OCI-M1 (cell line): ENCODE measurements at regions not wholly inside any gene's neighbourhood (a gene's known extent, or its start where the extent isn't known, plus 50 kb on each side); places are given as distances from the start of the nearest gene placed in this dataset.

ENCODE experiments used
- DNase-seq: peaks from one replicate; lab custom pipeline; 2025; lab: John Stamatoyannopoulos, UW

DNA sequence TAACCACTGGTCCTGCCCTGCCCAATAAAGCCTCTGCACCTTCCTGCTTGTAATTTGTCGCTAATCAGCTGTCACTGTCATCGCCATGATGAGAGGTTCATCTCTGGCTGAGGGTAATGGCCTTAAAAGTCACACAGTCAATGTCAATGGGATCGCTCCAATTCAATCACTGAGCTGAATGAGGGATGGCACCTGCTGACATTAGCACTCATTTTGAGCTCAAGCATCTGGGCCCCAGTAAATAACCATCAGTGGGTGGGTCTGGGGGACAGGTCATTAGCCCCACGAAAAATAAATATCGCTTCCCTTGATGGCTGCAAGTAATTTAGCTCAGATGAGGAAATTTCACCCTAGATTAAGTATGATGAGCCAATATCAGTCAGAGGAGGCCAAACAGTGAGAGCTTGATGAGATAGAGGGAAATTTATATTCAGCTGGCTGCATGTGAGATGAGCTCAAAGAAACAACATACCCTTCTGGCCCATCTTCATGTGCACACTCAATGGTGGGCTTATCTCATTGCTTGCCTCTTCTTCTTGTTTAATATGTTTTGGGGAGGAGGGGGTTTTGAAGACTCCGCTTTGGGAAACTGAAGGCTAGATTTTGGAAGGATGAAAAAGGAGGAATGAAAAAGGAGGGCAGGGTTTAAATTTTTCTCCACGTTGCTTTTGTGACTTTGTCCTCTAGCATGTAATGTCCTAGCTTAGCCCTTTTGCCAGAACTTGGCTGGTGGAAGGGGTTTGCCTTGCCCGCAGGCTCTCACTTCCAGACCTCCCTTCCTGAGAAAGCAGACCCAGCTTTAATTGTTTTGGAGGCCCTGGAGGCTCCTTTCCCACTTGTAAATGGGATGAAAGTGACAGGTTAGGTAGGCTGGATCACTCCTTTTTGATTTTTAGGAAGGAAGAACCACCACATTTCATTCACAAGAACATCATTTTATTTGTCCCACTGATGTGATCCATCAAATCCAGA, 84.8 kb upstream of the PAQR3 start:
- no peak for DNase-seq

DNA sequence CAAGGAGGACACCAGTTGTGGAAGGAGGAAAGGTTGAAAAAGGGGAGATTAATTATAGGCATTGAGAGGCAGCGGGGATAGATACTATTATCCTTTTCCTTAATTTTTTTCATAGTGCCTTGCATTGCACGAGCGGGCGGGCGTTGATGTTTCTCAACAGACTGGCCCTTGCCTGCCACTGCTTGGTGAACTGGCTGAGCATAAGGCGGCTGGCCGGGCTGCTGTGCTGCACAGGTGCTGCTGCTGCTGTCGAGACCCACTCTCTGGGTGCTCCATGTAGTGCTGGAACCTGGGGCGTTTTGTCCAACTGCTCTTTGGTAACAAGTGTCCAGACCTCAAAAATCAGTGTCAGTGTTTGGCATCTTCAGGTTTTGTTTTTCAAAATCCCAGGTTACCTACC, 83.3 kb upstream of the PAQR3 start:
- DNase-seq: no peak

DNA sequence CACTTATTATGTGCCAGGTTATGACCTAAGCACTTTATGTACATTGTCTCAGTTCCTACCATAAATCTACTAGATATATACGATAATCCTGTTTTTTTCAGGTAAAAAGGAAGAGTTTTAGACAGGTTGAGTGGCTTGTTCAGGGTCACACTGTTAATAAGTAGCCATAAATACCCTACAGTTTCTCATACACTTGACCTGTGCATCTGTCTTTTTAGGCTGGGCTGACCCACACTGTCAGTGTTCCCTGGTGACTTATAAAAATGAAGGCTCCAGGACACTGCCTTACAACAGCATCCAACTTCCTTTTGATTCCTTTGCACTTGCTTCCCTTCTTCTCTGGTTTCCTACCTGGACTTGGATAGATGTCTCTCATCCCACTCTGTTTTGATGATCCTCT, 78.2 kb upstream of the PAQR3 start:
- no peak for DNase-seq

DNA sequence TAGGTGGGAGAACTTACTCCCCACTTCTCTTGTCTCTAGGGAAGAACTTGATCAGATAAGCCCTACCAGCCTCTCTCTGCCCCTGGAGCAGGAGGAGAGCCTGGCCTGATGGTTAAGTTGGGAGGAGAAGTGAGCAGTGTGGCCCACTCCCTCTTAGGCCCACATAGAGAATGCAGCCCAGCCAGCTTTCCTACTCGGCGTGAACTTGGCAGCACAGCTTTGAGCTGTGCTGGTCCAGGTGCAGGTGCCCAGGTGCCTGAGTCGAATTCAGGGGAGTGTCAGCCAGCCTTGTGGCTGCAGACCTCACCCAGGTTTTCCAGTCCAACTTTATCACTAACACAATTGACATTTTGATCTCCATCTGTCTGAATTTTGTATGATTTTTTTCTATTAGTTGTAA, 77.6 kb upstream of the PAQR3 start:
- no peak for DNase-seq

DNA sequence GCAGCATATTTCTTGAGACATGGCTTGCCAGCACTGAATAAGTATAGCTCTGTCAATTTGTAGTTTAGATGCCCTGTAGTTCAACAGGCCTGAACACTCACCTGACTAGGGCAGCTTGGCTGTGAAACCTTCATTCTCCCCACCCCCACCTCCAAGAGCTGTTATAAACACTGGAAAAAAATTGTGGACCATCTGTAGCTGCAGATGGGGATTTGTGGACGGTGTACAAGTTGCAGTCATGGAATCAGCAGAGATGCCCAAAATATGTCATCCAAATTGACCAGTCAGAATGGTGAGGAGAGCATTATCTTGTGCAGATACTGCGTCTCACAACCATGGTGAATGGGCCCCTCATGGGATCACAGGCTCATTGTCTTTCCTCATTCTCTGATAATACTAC, 76.2 kb upstream of the PAQR3 start:
- no peak for DNase-seq

DNA sequence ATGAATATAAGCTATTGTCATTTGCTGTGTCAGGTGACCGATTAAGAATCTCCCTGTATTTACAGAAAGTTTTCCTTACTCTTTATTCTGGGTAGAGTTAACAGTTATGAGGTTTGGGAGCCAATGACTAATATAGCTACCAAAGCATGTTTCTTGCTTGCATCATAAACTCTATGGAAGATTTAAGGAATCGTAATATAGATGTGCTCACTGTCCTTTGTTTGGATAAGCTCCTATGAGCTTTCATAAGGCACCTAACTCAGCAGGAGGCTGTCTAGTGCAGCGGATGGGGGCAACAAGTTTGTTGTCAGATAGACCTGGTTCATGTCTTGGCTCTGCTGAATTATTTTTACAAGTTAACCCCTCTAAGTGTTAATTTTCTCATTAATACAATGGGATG, 75.0 kb upstream of the PAQR3 start:
- DNase-seq: no peak

DNA sequence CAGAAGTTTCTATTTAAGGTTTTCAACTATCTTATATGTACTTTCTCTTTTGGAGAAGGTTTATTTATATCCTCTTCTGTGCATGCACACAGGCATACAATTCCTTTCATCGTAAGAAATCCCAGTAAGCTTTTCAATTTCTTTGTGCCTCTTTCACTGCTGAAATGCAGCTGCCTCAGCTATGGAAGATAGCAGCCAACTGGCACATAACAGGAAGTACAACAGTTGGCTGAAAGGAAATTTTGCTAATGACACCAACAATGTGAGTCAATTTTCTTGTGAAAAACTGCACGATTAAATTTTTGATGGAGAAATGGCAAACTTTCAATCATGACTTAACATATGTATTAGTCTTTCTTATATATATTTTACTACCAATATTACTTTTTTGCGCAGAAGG, 74.5 kb upstream of the PAQR3 start:
- peak; percentile 49 for DNase-seq

DNA sequence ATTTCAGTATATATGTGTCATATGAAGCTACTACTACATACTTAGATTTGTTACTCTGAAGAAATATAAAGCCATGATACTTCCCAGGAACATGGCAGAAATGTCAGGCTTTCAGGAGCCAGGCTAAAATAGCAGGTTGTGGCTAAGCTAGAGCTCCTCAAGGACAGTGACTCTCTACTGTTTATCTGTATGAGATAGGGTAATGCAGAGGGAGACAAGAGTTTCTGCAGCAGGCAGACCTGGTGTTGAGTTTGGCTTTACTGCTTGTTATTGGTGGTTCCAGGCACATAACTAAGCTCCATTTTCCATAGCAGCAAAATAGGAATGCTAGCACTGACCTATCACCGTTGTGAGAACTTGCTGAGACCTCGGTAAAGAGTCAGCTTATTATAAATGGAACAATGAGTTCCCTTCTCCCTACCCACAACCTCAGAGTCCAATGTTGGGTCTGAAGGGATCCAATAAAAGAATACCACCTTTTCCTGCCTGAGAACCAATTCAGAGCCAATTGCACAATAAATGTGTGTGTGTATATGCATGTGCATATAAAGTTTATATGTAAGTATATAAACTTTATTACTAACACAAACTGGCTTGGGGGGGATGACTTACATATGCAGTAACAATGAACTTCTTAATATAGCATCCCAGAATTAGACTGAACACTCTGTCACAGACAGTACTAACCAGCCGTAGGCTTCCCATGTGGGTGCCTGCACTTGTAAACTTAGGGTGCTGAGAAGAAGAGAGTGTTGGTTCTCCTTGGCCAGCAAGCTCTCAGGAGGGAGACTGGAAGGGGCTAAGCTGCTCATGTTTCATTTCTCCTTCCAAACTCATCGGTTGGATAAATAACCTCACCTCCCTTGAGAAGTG, 51.9 kb upstream of the PAQR3 start:
- no peak for DNase-seq

DNA sequence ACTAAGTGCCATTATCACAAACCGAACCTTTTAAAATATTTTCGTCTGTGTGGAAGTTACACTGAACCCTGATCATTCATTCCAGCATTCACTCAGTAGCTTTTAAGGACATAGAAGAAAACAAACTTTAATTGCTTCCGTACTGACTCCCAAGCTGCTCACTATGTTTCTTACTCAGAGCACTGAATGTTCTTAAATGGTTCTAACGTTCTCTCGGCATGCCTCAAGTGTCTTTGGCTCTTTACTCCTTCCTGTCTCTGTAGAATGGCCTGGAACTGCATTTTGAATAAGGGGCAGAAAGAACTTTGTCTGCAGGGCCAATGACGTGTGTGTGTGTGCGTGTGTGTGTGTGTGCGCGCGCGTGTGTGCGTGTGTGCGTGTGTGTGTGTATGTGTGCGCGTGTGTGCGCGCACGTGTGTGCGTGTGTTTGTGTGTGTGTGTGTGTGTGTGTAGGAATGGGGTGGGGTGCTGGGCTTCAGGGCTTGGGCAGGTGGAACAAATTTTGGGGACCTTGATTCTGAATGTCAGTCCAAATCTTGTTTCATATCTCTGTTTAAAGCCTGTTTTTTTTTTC, 50.5 kb upstream of the PAQR3 start:
- no peak for DNase-seq
